K562 (cell line): ENCODE measurements at regions not wholly inside any gene's neighbourhood (a gene's known extent, or its start where the extent isn't known, plus 50 kb on each side); places are given as distances from the start of the nearest gene placed in this dataset.

ENCODE experiments used
- ATAC-seq: fragments of 200-7000 bp; cut with Tn5 transposase; 3 replicates; pipeline ENCODE4 v1.9.1; 2020; ENCODE audit warnings: moderate library complexity
- BruUV-seq: library from RNA; stranded (reverse); fragments of 400-500 nt; replicated peaks from 2 replicates; lab custom pipeline; 2021; lab: Mats Ljungman, UMichigan
- CTCF ChIA-PET: fragments of 300-600 bp; formaldehyde crosslinking; extraction: SDS; loops from one replicate; lab custom pipeline; 2021; ENCODE audit warnings: low intra/inter-chr PET ratio; lab: Yijun Ruan, JAX
- POLR2A ChIA-PET: fragments of 300-600, 350-650 bp; sonication (Branson Sonifier 250); formaldehyde crosslinking; extraction: SDS; loops from one replicate; lab custom pipeline; 2021; ENCODE audit warnings: antibody characterized with exemption, inconsistent platforms; lab: Yijun Ruan, JAX
- DNase-seq, 4 experiments: peaks; one replicate each; pipeline versions ENCODE4 v3.0.0 to v3.0.0-alpha.2; 2011 to 2018; ENCODE audit warnings: low spot score in 3 of 4, mixed read lengths in 3 of 4; ENCODE audit errors: extremely low read depth in 1 of 4
- FAIRE-seq: peaks from 2 replicates; lab custom pipeline; 2011; peaks lifted over from hg19 to GRCh38; lab: Jason Lieb, UNC
- H2AFZ ChIP-seq: 2 replicates; pipeline ENCODE4 v1.6.0; 2011; ENCODE audit warnings: low read depth, low read length, control low read depth, inconsistent platforms
- H3K27ac ChIP-seq: fragments of 200-600 bp; 3 replicates; pipeline ENCODE4 v1.8.0; 2011; ENCODE audit warnings: low read depth, mild to moderate bottlenecking, control low read depth, inconsistent platforms, low read length, moderate library complexity, mixed read lengths; ENCODE audit errors: extremely low read depth
- H3K27me3 ChIP-seq, 2 experiments: fragments of 300-600 bp in 1 of 2; 2 replicates in 1 of 2; 3 replicates in 1 of 2; pipeline versions ENCODE4 v1.6.0 to v1.8.0; 2011; ENCODE audit warnings: inconsistent platforms in 2 of 2, low read length in 2 of 2, mild to moderate bottlenecking in 1 of 2, mixed read lengths in 1 of 2, moderate library complexity in 1 of 2; ENCODE audit not compliant: control insufficient read depth in 2 of 2, insufficient read depth in 2 of 2
- H3K36me3 ChIP-seq: fragments of 300-600 bp; 3 replicates; pipeline ENCODE4 v1.8.0; 2011; ENCODE audit warnings: mild to moderate bottlenecking, low read length, inconsistent platforms; ENCODE audit not compliant: control insufficient read depth, insufficient read depth
- H3K4me1 ChIP-seq, 2 experiments: fragments of 200-600 bp in 1 of 2; replicated peaks in 1 of 2; 2 replicates in 1 of 2; 3 replicates in 1 of 2; pipeline versions ENCODE4 v1.5.1 to v1.8.0; 2011; ENCODE audit warnings: inconsistent platforms in 2 of 2, low read length in 2 of 2, mild to moderate bottlenecking in 1 of 2, mixed read lengths in 1 of 2, moderate library complexity in 1 of 2; ENCODE audit not compliant: control insufficient read depth in 2 of 2, insufficient read depth in 2 of 2
- H3K4me2 ChIP-seq: 2 replicates; pipeline ENCODE4 v1.6.1; 2011; ENCODE audit warnings: low read length, control low read depth, inconsistent platforms, mixed read lengths; ENCODE audit not compliant: insufficient read depth
- H3K4me3 ChIP-seq: fragments of 200-600 bp; sonication (generic), shearing (Covaris generic); 2 replicates; pipeline ENCODE4 v1.5.1; 2016; ENCODE audit warnings: control low read depth, inconsistent platforms
- H3K79me2 ChIP-seq: fragments of 200-600 bp; 3 replicates; pipeline ENCODE4 v1.8.0; 2011; ENCODE audit warnings: low read length, inconsistent platforms; ENCODE audit not compliant: control insufficient read depth, insufficient read depth
- H3K9ac ChIP-seq, 2 experiments: 2 replicates each; pipeline versions ENCODE4 v1.6.0 to v1.6.1; 2011; ENCODE audit warnings: low read depth in 2 of 2, low read length in 2 of 2, control low read depth in 1 of 2, inconsistent platforms in 1 of 2, mild to moderate bottlenecking in 1 of 2, mixed read lengths in 1 of 2; ENCODE audit not compliant: insufficient read depth in 1 of 2
- H3K9me1 ChIP-seq: one replicate; pipeline ENCODE4 v1.6.0; 2011; ENCODE audit warnings: inconsistent platforms, mild to moderate bottlenecking, low read length, moderate library complexity; ENCODE audit not compliant: control insufficient read depth, insufficient read depth
- H3K9me3 ChIP-seq: replicated peaks from 2 replicates; pipeline ENCODE4 v1.5.1; 2011; ENCODE audit warnings: low read depth, low read length, inconsistent platforms; ENCODE audit not compliant: control insufficient read depth, insufficient read depth
- H4K20me1 ChIP-seq: replicated peaks from 2 replicates; pipeline ENCODE4 v1.6.1; 2011; ENCODE audit warnings: low read length, inconsistent platforms, mixed read lengths; ENCODE audit not compliant: control insufficient read depth, insufficient read depth
- JUNB ChIP-seq: fragments of 450-650 bp; formaldehyde crosslinking; conservative IDR thresholded peaks from 2 replicates; pipeline ENCODE4 v1.4.0; 2020; ENCODE audit warnings: mild to moderate bottlenecking
- PHB ChIP-seq: fragments of 250-450 bp; sonication (Bioruptor Pico); IDR thresholded peaks from 2 replicates; pipeline ENCODE4 v1.5.0; 2021
- RB1 ChIP-seq: fragments of 450-650 bp; IDR thresholded peaks from 2 replicates; pipeline ENCODE4 v1.6.1; 2017; ENCODE audit warnings: low read depth, mild to moderate bottlenecking
- WGBS: fragments of 100-300 bp; shearing (Covaris generic); methylation state at CpG from one replicate; pipeline ENCODE4 v1.1.6; 2016; ENCODE audit warnings: low coverage, mixed read lengths; ENCODE audit not compliant: insufficient coverage; ENCODE audit errors: missing lambda C conversion rate; 5-methylcytosine and 5-hydroxymethylcytosine counted together
- in situ Hi-C: fragments of 300-500 bp; cut with MboI; formaldehyde crosslinking; loops from 4 replicates; pipeline ENCODE4 v1.15.0; 2018; ENCODE audit warnings: inconsistent platforms, mixed read lengths
- intact Hi-C: fragments of 100-400 bp; cut with micrococcal nuclease; formaldehyde crosslinking; loops from 2 replicates; pipeline ENCODE4 v1.14.2; 2022
- TF ChIP-seq, protein P1 (sequence below): sonication (generic); formaldehyde crosslinking; IDR thresholded peaks from 2 replicates; pipeline ENCODE4 v1.4.0; 2020; ENCODE audit warnings: mild to moderate bottlenecking, missing genetic modification reagents

DNA sequence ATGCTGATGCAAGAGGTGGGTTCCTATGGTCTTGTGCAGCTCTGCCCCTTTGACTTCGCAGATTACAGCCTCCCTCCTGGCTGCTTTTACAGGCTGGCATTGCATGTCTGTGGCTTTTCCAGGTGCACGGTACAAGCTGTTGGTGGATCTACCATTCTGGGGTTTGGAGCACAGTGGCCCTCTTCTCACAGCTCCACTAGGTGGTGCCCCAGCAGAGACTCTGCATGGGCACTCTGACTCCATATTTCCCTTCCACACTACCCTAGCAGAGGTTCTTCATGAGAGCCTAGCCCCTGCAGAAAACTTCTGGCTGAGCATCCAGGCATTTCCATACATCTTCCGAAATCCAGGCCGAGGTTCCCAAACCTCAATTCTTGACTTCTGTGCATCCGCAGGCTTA lies 989.0 kb downstream of the PLA2G4A start (continued):
- TF ChIP-seq, protein P1, sequence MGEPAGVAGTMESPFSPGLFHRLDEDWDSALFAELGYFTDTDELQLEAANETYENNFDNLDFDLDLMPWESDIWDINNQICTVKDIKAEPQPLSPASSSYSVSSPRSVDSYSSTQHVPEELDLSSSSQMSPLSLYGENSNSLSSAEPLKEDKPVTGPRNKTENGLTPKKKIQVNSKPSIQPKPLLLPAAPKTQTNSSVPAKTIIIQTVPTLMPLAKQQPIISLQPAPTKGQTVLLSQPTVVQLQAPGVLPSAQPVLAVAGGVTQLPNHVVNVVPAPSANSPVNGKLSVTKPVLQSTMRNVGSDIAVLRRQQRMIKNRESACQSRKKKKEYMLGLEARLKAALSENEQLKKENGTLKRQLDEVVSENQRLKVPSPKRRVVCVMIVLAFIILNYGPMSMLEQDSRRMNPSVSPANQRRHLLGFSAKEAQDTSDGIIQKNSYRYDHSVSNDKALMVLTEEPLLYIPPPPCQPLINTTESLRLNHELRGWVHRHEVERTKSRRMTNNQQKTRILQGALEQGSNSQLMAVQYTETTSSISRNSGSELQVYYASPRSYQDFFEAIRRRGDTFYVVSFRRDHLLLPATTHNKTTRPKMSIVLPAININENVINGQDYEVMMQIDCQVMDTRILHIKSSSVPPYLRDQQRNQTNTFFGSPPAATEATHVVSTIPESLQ = no peak

DNA sequence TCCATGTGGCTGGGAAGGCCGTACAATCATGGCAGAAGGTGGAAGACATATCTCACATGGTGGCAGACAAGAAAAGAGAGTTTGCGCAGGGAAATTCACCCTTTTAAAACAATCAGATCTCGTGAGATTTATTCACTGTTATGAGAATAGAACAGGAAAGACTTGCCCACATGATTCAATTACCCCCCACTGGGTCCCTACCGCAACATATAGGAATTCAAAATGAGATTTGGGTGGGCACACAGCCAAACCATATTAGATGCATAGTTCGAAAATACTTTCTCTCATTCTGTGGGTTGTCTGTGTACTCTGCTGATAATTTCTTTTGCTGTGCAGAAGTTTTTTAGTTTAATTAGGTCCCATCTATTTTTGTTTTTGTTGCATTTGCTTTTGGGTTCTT lies 990.3 kb downstream of the PLA2G4A start:
- BruUV-seq = no TSS peak
- no peak for ATAC-seq
- H4K20me1 ChIP-seq = no peaks in the 10 kb centered on the region
- intact Hi-C loops = no loop called here
- H3K27me3 ChIP-seq = no peaks in the 10 kb centered on the region
- WGBS = 0% methylated on average over 5 of the region's 5 CpGs
- no peaks in the 10 kb centered on the region for H3K9me3 ChIP-seq
- H3K4me2 ChIP-seq = no peak overlapping the region
- POLR2A ChIA-PET = no interaction called here
- H3K79me2 ChIP-seq = no peaks in the 10 kb centered on the region
- FAIRE-seq = no peak
- H2AFZ ChIP-seq = no peak overlapping the region
- no peak overlapping the region for H3K9ac ChIP-seq
- no peaks in the 10 kb centered on the region for H3K9me1 ChIP-seq
- TF ChIP-seq JUNB (no peak), RB1 (no peak), PHB (no peak)
- in situ Hi-C loops = no loop called here
- DNase-seq = no peak
- no peaks in the 10 kb centered on the region for H3K36me3 ChIP-seq
- H3K4me3 ChIP-seq = no peak overlapping the region
- CTCF ChIA-PET = no interaction called here
- H3K4me1 ChIP-seq = no peaks in the 10 kb centered on the region
- no peak overlapping the region for H3K27ac ChIP-seq
